ENCODE measurements at regions not wholly inside any gene's neighbourhood (a gene's known extent, or its start where the extent isn't known, plus 50 kb on each side); places are given as distances from the start of the nearest gene placed in this dataset.

DNA sequence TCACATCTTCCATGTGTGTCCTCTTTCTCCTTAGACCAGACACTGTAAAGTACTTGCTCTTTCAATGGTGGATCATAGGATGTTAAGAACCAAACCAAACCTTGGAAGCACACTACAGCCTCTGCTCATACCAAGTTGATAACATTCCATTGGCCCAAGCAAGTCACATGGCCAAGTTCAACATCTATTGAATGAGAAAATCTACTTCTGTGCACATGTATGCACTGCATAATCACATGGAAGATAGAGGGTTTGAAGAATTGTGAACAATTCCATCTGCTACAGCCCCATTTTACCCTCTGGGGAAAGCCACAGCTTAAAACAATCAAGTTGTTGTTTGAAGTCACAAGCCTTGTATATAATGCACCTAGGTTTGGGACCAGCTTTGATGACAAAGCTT is 68.2 kb downstream of the MFAP3 start:
- intact Hi-C loops (cut with DNase I), result no loop called here
- no peak overlapping the region for H3K4me3 ChIP-seq
- no peaks in the 10 kb centered on the region for H3K36me3 ChIP-seq (replicated peaks in 1 of 2)
- no peak for DNase-seq
- H3K27me3 ChIP-seq, result no peaks in the 10 kb centered on the region
- no peaks in the 10 kb centered on the region for H3K9me3 ChIP-seq (replicated peaks in 1 of 3)
- TF ChIP-seq, protein P1, sequence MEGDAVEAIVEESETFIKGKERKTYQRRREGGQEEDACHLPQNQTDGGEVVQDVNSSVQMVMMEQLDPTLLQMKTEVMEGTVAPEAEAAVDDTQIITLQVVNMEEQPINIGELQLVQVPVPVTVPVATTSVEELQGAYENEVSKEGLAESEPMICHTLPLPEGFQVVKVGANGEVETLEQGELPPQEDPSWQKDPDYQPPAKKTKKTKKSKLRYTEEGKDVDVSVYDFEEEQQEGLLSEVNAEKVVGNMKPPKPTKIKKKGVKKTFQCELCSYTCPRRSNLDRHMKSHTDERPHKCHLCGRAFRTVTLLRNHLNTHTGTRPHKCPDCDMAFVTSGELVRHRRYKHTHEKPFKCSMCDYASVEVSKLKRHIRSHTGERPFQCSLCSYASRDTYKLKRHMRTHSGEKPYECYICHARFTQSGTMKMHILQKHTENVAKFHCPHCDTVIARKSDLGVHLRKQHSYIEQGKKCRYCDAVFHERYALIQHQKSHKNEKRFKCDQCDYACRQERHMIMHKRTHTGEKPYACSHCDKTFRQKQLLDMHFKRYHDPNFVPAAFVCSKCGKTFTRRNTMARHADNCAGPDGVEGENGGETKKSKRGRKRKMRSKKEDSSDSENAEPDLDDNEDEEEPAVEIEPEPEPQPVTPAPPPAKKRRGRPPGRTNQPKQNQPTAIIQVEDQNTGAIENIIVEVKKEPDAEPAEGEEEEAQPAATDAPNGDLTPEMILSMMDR (IDR thresholded peaks at IDR 0.05), result no peak
- no peak for TF ChIP-seq POLR2A (IDR thresholded peaks at IDR 0.05)
- H3K4me1 ChIP-seq (replicated peaks in 1 of 2), result no peaks in the 10 kb centered on the region
- no peak overlapping the region for H3K27ac ChIP-seq

DNA sequence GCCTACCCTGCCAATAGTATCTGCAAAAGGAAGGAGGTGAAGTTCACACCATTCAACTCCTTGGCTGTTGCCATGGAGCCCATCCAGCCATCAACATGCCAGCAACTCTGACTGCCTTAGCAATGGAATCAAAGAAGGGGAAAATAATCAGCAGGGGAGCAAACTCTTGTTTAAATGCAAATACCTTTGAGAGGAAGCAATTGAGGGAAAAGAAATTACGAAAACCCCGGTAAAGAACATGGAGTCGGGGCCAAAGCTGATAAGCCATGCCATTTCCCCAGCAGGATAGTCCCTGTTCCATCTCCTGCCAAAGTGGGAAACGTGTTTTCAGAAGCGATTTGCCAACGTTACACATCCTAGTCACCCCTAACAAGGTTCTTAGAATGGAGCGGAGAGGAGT is 69.0 kb downstream of the MFAP3 start:
- H3K27me3 ChIP-seq, result no peaks in the 10 kb centered on the region
- H3K27ac ChIP-seq, result no peak overlapping the region
- no peaks in the 10 kb centered on the region for H3K4me1 ChIP-seq (replicated peaks in 1 of 2)
- intact Hi-C loops (cut with DNase I), result no loop called here
- no peak overlapping the region for H3K4me3 ChIP-seq
- H3K36me3 ChIP-seq (replicated peaks in 1 of 2), result no peaks in the 10 kb centered on the region
- no peak for DNase-seq
- no peak for TF ChIP-seq POLR2A (IDR thresholded peaks at IDR 0.05)
- TF ChIP-seq, protein P1 (IDR thresholded peaks at IDR 0.05), result no peak
- H3K9me3 ChIP-seq (replicated peaks in 1 of 3), result no peaks in the 10 kb centered on the region
- 61 to 75% (median 67%) methylated on average over 7 of the region's 7 CpGs for WGBS, 4 donors

DNA sequence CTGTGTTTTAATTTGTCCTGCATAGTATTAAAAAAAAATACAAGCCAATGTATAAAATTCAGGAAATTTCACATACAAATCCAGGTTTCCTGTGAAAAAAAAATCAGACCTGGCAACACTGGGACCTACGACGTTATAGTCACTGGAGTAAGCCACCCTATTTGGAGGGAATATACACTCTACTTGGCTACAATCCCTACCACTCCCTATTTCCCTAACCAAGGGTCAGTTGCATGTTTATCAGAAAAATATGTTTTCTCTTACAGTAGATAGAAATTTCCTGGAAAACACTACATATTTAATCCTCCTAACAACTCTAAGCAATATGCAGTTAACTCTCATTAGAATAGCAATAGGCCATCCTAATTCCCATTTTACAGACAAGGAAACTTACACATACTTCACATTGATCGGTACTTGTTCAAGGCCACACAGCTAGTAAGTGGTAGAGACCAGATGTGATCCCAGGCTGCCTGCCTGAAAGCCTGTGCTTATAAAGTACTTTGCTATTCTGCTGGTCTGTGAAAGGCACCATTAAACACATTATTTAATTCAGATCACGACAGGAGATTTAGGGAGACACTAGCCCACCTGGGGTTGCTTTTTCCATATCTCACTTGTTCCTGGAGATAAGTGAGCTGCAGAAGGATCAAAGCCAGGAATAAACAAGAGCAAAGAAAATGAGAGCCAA is 70.8 kb downstream of the MFAP3 start:
- intact Hi-C loops (cut with DNase I), result no loop called here
- no peak overlapping the region for H3K4me3 ChIP-seq
- H3K27me3 ChIP-seq, result no peaks in the 10 kb centered on the region
- H3K4me1 ChIP-seq (replicated peaks in 1 of 2), result no peaks in the 10 kb centered on the region
- no peak for DNase-seq
- TF ChIP-seq POLR2A (IDR thresholded peaks at IDR 0.05), result no peak
- TF ChIP-seq, protein P1 (IDR thresholded peaks at IDR 0.05), result no peak
- no peak overlapping the region for H3K27ac ChIP-seq
- H3K9me3 ChIP-seq (replicated peaks in 1 of 3), result no peaks in the 10 kb centered on the region
- 65 to 71% (median 68%) methylated on average over 4 of the region's 4 CpGs for WGBS, 4 donors
- no peaks in the 10 kb centered on the region for H3K36me3 ChIP-seq (replicated peaks in 1 of 2)

DNA sequence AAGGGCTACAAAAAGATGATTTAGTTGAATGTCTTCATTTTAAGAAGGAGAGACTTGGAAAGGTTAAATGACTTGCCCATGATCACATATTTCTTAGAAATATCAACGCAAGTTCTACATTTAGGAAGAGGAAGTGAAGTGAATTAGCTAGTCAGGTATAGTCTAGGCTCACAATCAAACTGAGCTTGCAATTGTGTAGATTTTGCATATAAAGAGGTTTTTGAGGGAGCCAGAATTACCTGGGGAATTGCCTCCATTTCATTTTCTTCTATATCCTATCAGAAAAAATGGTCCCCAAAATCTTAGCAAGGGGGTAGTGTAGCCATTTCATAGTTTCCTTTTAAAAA is 71.3 kb downstream of the MFAP3 start:
- Histone ChIP-seq H3K27me3 (no peaks in the 10 kb centered on the region), H3K36me3 (replicated peaks in 1 of 2) (no peaks in the 10 kb centered on the region), H3K9me3 (replicated peaks in 1 of 3) (no peaks in the 10 kb centered on the region), H3K4me1 (replicated peaks in 1 of 2) (no peaks in the 10 kb centered on the region), H3K27ac (no peak overlapping the region), H3K4me3 (no peak overlapping the region)
- WGBS, 4 donors, result 90 to 100% (median 94%) methylated on average over 1 of the region's 1 CpG
- TF ChIP-seq, protein P1 (IDR thresholded peaks at IDR 0.05), result no peak
- DNase-seq, result no peak
- intact Hi-C loops (cut with DNase I), result no loop called here
